HG03342 (cell line): ENCODE measurements at regions not wholly inside any gene's neighbourhood (a gene's known extent, or its start where the extent isn't known, plus 50 kb on each side); places are given as distances from the start of the nearest gene placed in this dataset.

Experiments
- ATAC-seq: cut with Tn5 transposase; IDR thresholded peaks from one replicate; pipeline ENCODE4 v1.9.1; 2021; ENCODE audit warnings: mild to moderate bottlenecking, moderate library complexity; ENCODE audit not compliant: unreplicated experiment

GRCh38 chr10:4144817-4145216 lies 359.8 kb upstream of the KLF6 start:
- ATAC-seq, result no peak

GRCh38 chr10:4141471-4141870 lies 356.5 kb upstream of the KLF6 start:
- ATAC-seq, result no peak

- no peak for ATAC-seq
These were observed 353.2 kb upstream of the KLF6 start for GRCh38 chr10:4138146-4138721.

GRCh38 chr10:4137299-4137698 lies 352.3 kb upstream of the KLF6 start:
- ATAC-seq, result no peak

GRCh38 chr10:4136121-4136520 lies 351.1 kb upstream of the KLF6 start:
- peak; percentile 64 for ATAC-seq

GRCh38 chr10:4132216-4132556 lies 347.2 kb upstream of the KLF6 start:
- ATAC-seq, result no peak

GRCh38 chr10:4131407-4132215 lies 346.6 kb upstream of the KLF6 start:
- peak; percentile 65 for ATAC-seq

- no peak for ATAC-seq
These were observed 345.7 kb upstream of the KLF6 start for GRCh38 chr10:4130685-4131084.

GRCh38 chr10:4129866-4130477 lies 345.0 kb upstream of the KLF6 start:
- ATAC-seq, result no peak

GRCh38 chr10:4127518-4128315 lies 342.7 kb upstream of the KLF6 start:
- ATAC-seq, result peak; percentile 75

GRCh38 chr10:4125776-4126175 lies 340.8 kb upstream of the KLF6 start:
- ATAC-seq, result no peak

- no peak for ATAC-seq
These were observed 336.7 kb upstream of the KLF6 start for GRCh38 chr10:4121502-4122380.

GRCh38 chr10:4120096-4120853 lies 335.3 kb upstream of the KLF6 start:
- ATAC-seq, result no peak

- no peak for ATAC-seq
These were observed 334.1 kb upstream of the KLF6 start for GRCh38 chr10:4119107-4119506.

GRCh38 chr10:4117604-4118003 lies 332.6 kb upstream of the KLF6 start:
- no peak for ATAC-seq

GRCh38 chr10:4111643-4112042 lies 326.6 kb upstream of the KLF6 start:
- no peak for ATAC-seq

- ATAC-seq, result no peak
These were observed 324.5 kb upstream of the KLF6 start for GRCh38 chr10:4109469-4109868.

GRCh38 chr10:4108693-4109092 lies 323.7 kb upstream of the KLF6 start:
- no peak for ATAC-seq

- ATAC-seq, result no peak
These were observed 322.4 kb upstream of the KLF6 start for GRCh38 chr10:4107285-4107851.
